NCI-H1105 treated with DMSO at 0.1 percent for 48 hours (cell line): ENCODE measurements at regions not wholly inside any gene's neighbourhood (a gene's known extent, or its start where the extent isn't known, plus 50 kb on each side); places are given as distances from the start of the nearest gene placed in this dataset.
"Not testable (repeated sequence)": the region's sequence is repeated elsewhere in the genome, so short reads cannot be mapped to it uniquely, and the experiment has no call there.

Source experiments
- DNase-seq: peaks from one replicate; lab custom pipeline; 2025; lab: John Stamatoyannopoulos, UW

DNA sequence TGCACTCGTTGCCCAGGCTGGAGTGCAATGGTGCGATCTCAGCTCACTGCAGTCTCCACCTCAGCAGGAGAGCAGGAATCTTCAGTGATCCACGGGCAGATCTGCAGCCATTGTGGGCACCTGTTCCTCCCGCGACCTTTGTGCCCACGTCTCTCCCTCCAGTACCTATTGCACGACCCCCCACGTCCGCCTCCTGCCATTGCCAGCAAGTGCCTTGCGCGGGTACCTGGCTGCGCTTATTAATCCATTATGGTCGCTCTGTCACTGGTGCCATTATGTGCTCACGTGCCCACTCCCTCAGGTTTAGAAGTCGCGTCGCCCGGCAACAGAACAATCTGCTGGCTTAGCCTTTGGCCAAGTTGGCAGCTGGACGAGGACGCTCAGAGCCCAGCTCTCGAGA is 146.2 kb upstream of the C1QTNF3 start:
- DNase-seq, result not testable (repeated sequence)

DNA sequence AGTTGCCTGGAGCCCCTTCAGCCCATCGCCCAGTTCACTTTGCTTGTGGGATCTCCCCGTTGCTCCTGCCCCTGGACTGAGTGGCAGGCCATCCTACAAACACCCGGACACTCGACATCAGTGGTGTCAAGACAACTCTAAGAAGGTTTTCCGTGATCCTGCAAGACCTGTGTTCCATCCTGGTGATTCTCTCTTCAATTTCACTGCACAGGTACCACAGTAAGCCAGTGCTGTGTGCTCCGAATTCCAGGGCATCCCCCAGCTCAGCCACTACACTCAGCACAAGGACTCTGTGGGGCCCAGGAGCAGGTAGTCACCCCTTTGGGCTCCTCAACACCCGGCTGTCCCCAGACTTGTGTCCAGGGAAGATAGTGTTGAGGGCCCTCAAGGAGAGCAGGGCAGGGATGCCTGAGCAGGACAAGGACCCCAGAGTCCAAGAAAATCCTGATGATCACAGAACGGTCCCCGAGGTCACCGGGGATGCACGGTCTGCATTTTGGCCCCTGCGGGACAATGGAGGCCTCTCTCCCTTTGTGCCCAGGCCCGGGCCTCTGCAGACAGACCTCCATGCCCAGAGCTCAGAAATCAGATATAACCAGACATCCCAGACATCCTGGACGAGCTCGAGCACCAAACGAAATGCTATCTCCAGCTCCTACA is 146.9 kb upstream of the C1QTNF3 start:
- not testable (repeated sequence) for DNase-seq

DNA sequence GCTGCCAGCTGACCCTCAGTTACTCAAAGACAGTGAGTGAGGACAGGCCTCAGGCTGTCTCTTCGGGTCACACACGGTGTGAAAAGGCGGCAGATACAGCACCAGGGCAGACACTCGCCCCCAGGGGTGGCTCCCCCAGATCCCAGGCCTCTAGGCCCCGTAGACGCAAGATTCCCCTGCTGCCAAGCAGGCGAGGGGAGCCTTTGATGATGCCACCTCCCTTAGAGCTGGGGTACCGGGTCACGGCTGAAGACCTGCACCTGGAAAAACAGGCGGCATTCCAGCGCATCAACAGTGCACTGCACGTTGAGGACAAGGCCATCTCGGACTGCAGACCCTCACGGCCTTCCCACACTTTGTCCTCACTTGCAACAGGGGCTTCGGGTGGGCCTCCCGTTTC is 147.5 kb upstream of the C1QTNF3 start:
- DNase-seq, result not testable (repeated sequence)

GRCh38 chr5:34191279-34191744 is 148.3 kb upstream of the C1QTNF3 start:
- not testable (repeated sequence) for DNase-seq

DNA sequence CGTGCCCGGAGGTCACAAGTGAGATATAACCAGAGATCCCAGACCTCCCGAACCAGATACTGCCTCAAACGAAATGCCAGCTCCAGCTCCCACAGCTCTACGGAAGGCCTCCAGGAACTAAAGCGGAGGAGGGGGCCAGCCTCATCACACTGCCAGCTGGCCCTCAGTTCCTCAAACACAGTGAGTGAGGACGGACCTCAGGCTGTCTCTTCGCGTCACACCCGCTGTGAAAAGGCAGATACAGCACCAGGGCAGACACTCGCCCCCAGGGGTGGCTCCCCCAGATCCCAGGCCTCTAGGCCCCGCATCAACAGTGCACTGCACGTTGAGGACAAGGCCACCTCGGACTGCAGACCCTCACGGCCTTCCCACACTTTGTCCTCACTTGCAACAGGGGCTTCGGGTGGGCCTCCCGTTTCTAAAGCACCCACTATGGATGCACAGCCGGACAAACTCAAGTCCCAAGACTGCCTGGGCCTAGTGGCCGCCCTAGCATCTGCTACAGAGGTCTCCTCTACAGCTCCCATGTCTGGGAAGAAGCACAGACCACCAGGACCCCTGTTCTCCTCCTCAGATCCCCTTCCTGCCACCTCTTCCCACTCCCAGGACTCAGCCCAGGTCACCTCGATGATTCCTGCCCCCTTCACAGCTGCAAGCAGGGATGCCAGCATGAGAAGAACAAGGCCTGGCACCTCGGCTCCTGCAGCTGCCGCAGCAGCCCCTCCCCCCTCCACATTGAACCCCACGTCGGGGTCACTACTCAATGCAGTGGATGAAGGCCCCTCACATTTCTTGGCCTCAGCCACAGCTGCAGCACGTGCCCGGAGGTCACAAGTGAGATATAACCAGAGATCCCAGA is 149.3 kb upstream of the C1QTNF3 start:
- not testable (repeated sequence) for DNase-seq

- DNase-seq, result not testable (repeated sequence)
Measured at GRCh38 chr5:34192923-34193262, 149.9 kb upstream of the C1QTNF3 start.

- not testable (repeated sequence) for DNase-seq
Measured at GRCh38 chr5:34193297-34193696, 150.3 kb upstream of the C1QTNF3 start.

DNA sequence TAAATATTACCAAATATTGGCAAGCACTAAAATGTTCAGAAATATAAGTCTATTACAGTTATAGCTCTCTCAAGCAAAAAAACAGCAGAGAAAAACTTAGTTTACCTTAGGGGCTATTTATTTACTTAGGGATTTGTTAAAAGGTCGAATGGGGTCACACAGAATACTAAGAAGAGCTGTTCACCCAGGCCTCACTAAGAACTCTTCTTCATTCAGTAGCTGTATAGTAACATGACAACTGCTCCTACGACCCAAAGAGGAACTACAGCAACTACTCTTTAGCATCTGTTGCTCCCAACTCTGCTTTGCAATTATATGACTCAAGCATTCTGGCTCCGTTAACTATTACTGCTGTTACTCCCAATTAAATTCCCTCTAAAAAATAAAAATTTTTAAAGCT is 150.8 kb upstream of the C1QTNF3 start:
- not testable (repeated sequence) for DNase-seq

- not testable (repeated sequence) for DNase-seq
Measured at GRCh38 chr5:34196091-34196490, 153.1 kb upstream of the C1QTNF3 start.

DNA sequence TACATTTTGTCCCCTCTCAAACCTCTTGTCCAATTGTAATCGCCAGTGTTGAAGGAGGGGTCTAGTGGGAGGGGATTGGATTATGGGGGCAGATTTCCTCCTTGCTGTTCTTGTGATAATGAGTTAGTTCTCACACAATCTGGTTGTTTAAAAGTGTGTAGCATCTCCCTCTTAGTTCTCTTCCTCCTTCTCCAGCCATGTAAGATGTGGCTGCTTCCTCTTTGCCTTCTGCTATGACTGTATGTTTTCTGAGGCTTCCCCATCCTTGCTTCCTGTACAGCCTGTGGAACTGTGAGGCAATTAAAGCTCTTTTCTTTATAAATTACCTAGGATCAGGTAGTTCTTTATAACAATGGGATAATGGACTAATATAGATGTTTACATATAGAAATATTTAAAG is 162.3 kb upstream of the C1QTNF3 start:
- DNase-seq, result not testable (repeated sequence)

- DNase-seq, result not testable (repeated sequence)
Measured at GRCh38 chr5:34217386-34217785, 174.4 kb upstream of the C1QTNF3 start.

DNA sequence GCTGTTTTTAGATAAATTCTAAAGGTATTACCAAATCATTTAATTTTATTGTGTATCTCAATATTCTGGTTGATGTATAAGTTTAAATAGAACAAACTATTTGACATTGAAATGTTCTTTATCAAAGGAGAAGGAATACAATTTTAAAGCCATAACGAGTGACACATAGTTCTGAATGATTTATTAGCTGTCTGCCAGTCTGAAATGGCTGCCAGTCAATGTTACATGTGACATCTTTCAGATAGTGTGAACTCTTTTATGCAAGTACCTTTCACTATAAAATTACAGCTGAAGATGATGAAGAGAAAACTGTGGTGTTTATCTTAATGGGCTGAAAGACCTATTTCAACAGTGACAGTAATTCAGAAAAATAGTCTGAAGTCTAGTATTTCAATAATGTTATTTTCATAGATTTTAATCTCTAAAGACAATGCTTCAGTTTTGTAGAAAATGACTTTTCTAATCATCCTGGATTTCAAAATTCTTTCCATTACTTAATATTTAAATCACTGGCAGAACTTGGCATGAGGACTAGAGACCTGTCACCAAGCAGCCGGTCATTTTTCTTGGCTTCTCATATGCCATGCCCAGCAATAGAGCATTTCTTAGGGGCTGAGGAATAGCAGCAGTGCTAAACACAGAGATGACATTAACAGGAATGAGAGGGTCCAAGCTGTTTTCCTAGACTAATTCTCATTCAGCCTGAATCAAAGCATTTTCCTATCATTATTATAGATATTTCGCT is 178.5 kb upstream of the C1QTNF3 start:
- DNase-seq, result not testable (repeated sequence)

- not testable (repeated sequence) for DNase-seq
Measured at GRCh38 chr5:34223158-34223557, 180.1 kb upstream of the C1QTNF3 start.

- DNase-seq, result not testable (repeated sequence)
Measured at GRCh38 chr5:34230402-34230801, 187.4 kb upstream of the C1QTNF3 start.

DNA sequence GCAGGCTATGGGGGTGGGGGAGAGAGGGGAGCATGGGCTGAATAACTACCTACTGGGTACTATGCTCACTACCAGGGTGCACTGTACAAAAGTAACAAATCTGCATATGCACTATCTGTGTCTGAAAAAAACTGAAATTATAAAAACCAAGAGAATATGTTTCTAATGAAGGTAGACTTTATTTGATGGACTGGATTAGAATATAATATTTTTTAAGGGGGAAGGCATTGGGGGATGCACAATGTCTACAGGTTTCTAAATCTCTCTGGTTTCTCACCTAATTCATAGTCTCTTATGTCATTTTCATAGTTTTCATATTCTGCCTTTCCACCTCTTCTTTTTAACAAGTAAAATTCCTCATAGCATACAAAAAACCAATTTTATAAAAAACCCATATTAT is 200.8 kb upstream of the C1QTNF3 start:
- not testable (repeated sequence) for DNase-seq

- not testable (repeated sequence) for DNase-seq
Measured at GRCh38 chr5:34244281-34245031, 201.4 kb upstream of the C1QTNF3 start.

DNA sequence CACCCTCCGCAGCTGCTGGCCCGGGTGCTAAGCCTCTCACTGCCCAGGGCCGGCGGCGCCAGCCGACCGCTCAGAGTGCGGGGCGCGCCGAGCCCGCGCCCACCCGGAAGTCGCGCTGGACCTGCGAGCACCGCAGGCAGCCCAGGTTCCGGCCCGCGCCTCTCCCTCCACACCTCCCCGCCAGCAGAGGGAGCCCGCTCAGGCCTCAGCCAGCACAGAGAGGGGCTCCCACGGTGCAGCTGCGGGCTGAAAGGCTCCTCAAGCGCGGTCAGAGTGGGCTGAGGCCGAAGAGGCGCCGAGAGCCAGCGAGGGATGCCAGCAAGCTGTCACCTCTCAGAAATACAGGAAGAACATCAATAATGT is 202.0 kb upstream of the C1QTNF3 start:
- not testable (repeated sequence) for DNase-seq

- DNase-seq, result peak; percentile 59
Measured at GRCh38 chr5:34245813-34246212, 202.8 kb upstream of the C1QTNF3 start.

- DNase-seq, result not testable (repeated sequence)
Measured at GRCh38 chr5:34258598-34258997, 215.6 kb upstream of the C1QTNF3 start.

GRCh38 chr5:34261020-34261419 is 218.0 kb upstream of the C1QTNF3 start:
- not testable (repeated sequence) for DNase-seq

DNA sequence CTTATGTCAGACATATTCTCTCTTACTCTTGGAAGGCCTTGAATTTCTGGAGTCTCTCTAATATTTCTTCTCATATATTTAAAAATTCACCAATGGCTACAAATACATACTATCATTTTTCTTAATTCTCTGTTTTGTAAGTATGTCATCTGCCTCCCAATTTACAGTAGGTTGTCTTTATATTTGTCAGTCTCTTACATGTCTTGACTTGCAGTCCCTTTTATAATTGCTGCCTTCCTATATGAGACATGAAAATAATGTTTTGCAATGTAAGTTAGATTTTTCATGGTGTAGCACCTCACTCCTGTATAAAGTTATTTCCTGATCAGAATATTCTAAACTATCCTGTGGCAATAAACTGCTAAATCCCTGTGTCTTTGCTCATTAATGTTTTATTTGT is 223.1 kb upstream of the C1QTNF3 start:
- not testable (repeated sequence) for DNase-seq

DNA sequence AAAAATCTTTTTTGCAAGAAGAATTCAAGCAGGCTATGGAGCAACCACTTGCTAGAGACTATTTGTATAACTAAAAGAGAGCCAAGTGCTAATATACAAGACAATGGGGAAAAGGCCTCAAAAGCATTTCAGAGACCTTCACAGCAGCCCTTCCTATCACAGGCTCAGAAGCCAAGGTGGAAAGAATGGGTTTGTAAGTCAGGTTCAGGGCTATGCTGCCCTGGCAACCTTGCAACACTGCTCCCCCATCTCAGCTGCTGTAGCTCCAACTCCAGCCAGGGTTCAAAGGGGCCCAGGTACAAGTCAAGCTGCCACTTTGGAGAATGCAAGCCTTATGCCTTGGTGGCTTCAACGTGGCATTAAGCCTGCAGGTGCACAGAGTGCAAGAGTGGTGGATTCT is 253.7 kb upstream of the C1QTNF3 start:
- not testable (repeated sequence) for DNase-seq
